Keratinocyte (primary cell): ENCODE measurements at regions not wholly inside any gene's neighbourhood (a gene's known extent, or its start where the extent isn't known, plus 50 kb on each side); places are given as distances from the start of the nearest gene placed in this dataset.

Source experiments
- DNase-seq: peaks from one replicate; pipeline ENCODE4 v3.0.0-alpha.2; 2011; ENCODE audit warnings: low read depth, missing footprints, low spot score
- FAIRE-seq: peaks from 2 replicates; lab custom pipeline; 2011; peaks lifted over from hg19 to GRCh38; lab: Jason Lieb, UNC
- H2AFZ ChIP-seq: 2 replicates; pipeline ENCODE4 v1.6.0; 2012; ENCODE audit warnings: low read length, control low read depth, inconsistent platforms; ENCODE audit not compliant: control insufficient read depth
- H3K27ac ChIP-seq: 2 replicates; pipeline ENCODE4 v1.5.1; 2011; ENCODE audit warnings: low read length; ENCODE audit not compliant: control insufficient read depth, insufficient read depth
- H3K27me3 ChIP-seq: 3 replicates; pipeline ENCODE4 v1.6.0; 2011; ENCODE audit warnings: low read length; ENCODE audit not compliant: control insufficient read depth, insufficient read depth; ENCODE audit errors: extremely low read depth
- H3K36me3 ChIP-seq, 2 experiments: 2 replicates in 1 of 2; 3 replicates in 1 of 2; pipeline ENCODE4 v1.5.1; 2011; ENCODE audit warnings: low read length in 2 of 2, mild to moderate bottlenecking in 1 of 2; ENCODE audit not compliant: control insufficient read depth in 2 of 2, insufficient read depth in 2 of 2; ENCODE audit errors: extremely low read depth in 1 of 2
- H3K4me1 ChIP-seq: 3 replicates; pipeline ENCODE4 v1.5.1; 2011; ENCODE audit warnings: low read length; ENCODE audit not compliant: control insufficient read depth, insufficient read depth; ENCODE audit errors: extremely low read depth
- H3K4me2 ChIP-seq: 3 replicates; pipeline ENCODE4 v1.6.0; 2011; ENCODE audit warnings: low read depth, low read length; ENCODE audit not compliant: control insufficient read depth, insufficient read depth; ENCODE audit errors: extremely low read depth
- H3K4me3 ChIP-seq, 3 experiments: fragments of 200-600 bp in 1 of 3; sonication (generic) in 1 of 3; 2 replicates in 2 of 3; 3 replicates in 1 of 3; pipeline ENCODE4 v1.5.1; 2011 to 2016; ENCODE audit warnings: low read length in 3 of 3, mild to moderate bottlenecking in 3 of 3, control low read depth in 2 of 3, inconsistent platforms in 1 of 3, low read depth in 1 of 3, mixed read lengths in 1 of 3, mixed run types in 1 of 3, moderate library complexity in 1 of 3; ENCODE audit not compliant: control insufficient read depth in 2 of 3, insufficient read depth in 2 of 3; ENCODE audit errors: extremely low read depth in 1 of 3
- H3K79me2 ChIP-seq: 2 replicates; pipeline ENCODE4 v1.6.0; 2012; ENCODE audit warnings: low read length; ENCODE audit not compliant: control insufficient read depth, insufficient read depth
- H3K9ac ChIP-seq: 3 replicates; pipeline ENCODE4 v1.6.0; 2011; ENCODE audit warnings: low read length; ENCODE audit not compliant: control insufficient read depth, insufficient read depth; ENCODE audit errors: extremely low read depth
- H3K9me1 ChIP-seq: 3 replicates; pipeline ENCODE4 v1.6.0; 2011; ENCODE audit warnings: low read length; ENCODE audit not compliant: control insufficient read depth, insufficient read depth; ENCODE audit errors: extremely low read depth
- H3K9me3 ChIP-seq: 2 replicates; pipeline ENCODE4 v1.5.1; 2012; ENCODE audit warnings: low read depth, low read length; ENCODE audit not compliant: control insufficient read depth
- H4K20me1 ChIP-seq: 3 replicates; pipeline ENCODE4 v1.6.0; 2011; ENCODE audit warnings: low read length; ENCODE audit not compliant: control insufficient read depth, insufficient read depth; ENCODE audit errors: extremely low read depth
- EZH2 ChIP-seq: IDR thresholded peaks from one replicate; pipeline ENCODE4 v1.6.1; 2012; ENCODE audit warnings: inconsistent platforms, mild to moderate bottlenecking, low read length, moderate library complexity
- dilution Hi-C: fragments of 300-500 bp; cut with MboI; formaldehyde crosslinking; loops from one replicate; pipeline ENCODE4 v1.7.0; 2020; ENCODE audit warnings: low sequenced_read_pairs; ENCODE audit not compliant: extremely low pct_ligation_motif_present
- TF ChIP-seq, protein P1 (sequence below), 3 experiments: IDR thresholded peaks in 1 of 3; conservative IDR thresholded peaks in 1 of 3; optimal IDR thresholded peaks in 1 of 3; 2 replicates in 2 of 3; 3 replicates in 1 of 3; pipeline versions ENCODE3 to v1.5.1; 2011; ENCODE audit warnings: low read length in 3 of 3, mild to moderate bottlenecking in 3 of 3, moderate library complexity in 2 of 3, control low read depth in 1 of 3, inconsistent platforms in 1 of 3; ENCODE audit not compliant: insufficient read depth in 2 of 3; ENCODE audit errors: extremely low read depth in 1 of 3

- no peak overlapping the region for H3K9ac ChIP-seq
- no peak overlapping the region for H3K27ac ChIP-seq
- DNase-seq (no peak), FAIRE-seq (no peak)
- TF ChIP-seq, protein P1, sequence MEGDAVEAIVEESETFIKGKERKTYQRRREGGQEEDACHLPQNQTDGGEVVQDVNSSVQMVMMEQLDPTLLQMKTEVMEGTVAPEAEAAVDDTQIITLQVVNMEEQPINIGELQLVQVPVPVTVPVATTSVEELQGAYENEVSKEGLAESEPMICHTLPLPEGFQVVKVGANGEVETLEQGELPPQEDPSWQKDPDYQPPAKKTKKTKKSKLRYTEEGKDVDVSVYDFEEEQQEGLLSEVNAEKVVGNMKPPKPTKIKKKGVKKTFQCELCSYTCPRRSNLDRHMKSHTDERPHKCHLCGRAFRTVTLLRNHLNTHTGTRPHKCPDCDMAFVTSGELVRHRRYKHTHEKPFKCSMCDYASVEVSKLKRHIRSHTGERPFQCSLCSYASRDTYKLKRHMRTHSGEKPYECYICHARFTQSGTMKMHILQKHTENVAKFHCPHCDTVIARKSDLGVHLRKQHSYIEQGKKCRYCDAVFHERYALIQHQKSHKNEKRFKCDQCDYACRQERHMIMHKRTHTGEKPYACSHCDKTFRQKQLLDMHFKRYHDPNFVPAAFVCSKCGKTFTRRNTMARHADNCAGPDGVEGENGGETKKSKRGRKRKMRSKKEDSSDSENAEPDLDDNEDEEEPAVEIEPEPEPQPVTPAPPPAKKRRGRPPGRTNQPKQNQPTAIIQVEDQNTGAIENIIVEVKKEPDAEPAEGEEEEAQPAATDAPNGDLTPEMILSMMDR (optimal IDR thresholded peaks at IDR 0.05 in 1 of 3, IDR thresholded peaks at IDR 0.05 in 1 of 3, conservative IDR thresholded peaks at IDR 0.05 in 1 of 3; ENCODE audit: extremely low read depth in 1 of 3, insufficient read depth in 2 of 3, low read length in 3 of 3), result no peak
- TF ChIP-seq EZH2, result no peak
- H3K9me1 ChIP-seq, result no peaks in the 10 kb centered on the region
- H3K9me3 ChIP-seq, result no peaks in the 10 kb centered on the region
- no peaks in the 10 kb centered on the region for H3K4me1 ChIP-seq
- no peaks in the 10 kb centered on the region for H4K20me1 ChIP-seq
- H3K36me3 ChIP-seq, result no peaks in the 10 kb centered on the region
- H3K79me2 ChIP-seq, result no peaks in the 10 kb centered on the region
- no peaks in the 10 kb centered on the region for H3K27me3 ChIP-seq
- H3K4me3 ChIP-seq, result no peak overlapping the region
- H3K4me2 ChIP-seq, result no peak overlapping the region
- dilution Hi-C loops, result no loop called here
- no peak overlapping the region for H2AFZ ChIP-seq
Measured at GRCh38 chr3:118304557-118304956, 730.1 kb downstream of the IGSF11 start.

DNA sequence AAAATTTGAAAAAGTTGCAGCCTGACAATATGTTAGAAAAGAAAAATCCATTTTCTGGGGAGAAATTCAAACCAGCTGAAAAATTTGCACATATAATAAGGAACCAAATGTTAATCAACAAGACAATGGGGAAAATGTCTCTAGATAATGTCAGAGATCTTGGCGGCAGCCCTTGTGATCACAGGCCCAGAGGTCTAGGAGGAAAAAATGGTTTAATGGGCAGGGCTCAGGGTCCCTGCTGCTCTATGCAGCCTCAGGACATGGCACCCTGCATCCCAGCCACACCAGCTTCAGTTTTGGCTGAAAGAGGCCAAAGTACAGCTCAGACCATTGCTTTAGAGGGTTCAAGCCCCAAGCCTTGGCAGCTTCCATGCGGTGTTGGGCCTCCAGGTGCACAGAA is 701.9 kb downstream of the IGSF11 start:
- no peaks in the 10 kb centered on the region for H4K20me1 ChIP-seq
- H3K9me3 ChIP-seq, result peaks cover 4% of the 10 kb centered on the region
- H3K79me2 ChIP-seq, result no peaks in the 10 kb centered on the region
- no peaks in the 10 kb centered on the region for H3K36me3 ChIP-seq
- dilution Hi-C loops, result no loop called here
- H3K9me1 ChIP-seq, result no peaks in the 10 kb centered on the region
- H3K4me3 ChIP-seq, result no peak overlapping the region
- no peaks in the 10 kb centered on the region for H3K27me3 ChIP-seq
- no peak for FAIRE-seq
- DNase-seq, result no peak
- H3K4me1 ChIP-seq, result no peaks in the 10 kb centered on the region
- TF ChIP-seq, protein P1 (optimal IDR thresholded peaks at IDR 0.05 in 1 of 3, IDR thresholded peaks at IDR 0.05 in 1 of 3, conservative IDR thresholded peaks at IDR 0.05 in 1 of 3; ENCODE audit: extremely low read depth in 1 of 3, insufficient read depth in 2 of 3, low read length in 3 of 3), result no peak
- TF ChIP-seq EZH2, result no peak
- no peak overlapping the region for H2AFZ ChIP-seq
- H3K9ac ChIP-seq, result no peak overlapping the region
- H3K27ac ChIP-seq, result no peak overlapping the region
- no peak overlapping the region for H3K4me2 ChIP-seq
